ENCODE measurements at regions not wholly inside any gene's neighbourhood (a gene's known extent, or its start where the extent isn't known, plus 50 kb on each side); places are given as distances from the start of the nearest gene placed in this dataset.
"Not testable (repeated sequence)": the region's sequence is repeated elsewhere in the genome, so short reads cannot be mapped to it uniquely, and the experiment has no call there.

GRCh38 chr12:42923583-42923982 lies 334.0 kb upstream of the PRICKLE1 start:
- DNase-seq, result no peak

DNA sequence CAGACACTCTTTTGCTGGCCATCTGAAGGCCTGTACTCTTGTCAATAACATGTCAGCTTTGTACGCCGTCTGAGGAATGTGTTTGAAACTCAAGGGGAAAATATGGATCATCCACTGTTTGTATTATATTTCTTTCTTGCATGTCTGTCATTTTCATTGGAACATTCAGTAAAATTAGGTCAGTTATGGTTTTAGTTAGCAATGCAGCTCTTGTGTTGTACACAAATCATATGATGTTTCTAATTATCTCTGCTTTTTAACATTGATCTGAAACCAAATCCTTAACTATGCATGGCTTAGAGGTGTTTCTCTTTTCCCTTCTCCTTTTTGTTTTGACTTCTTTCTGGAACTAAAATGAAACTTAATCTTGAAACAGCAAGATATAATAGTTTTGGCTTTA lies 333.6 kb upstream of the PRICKLE1 start:
- DNase-seq, result no peak

DNA sequence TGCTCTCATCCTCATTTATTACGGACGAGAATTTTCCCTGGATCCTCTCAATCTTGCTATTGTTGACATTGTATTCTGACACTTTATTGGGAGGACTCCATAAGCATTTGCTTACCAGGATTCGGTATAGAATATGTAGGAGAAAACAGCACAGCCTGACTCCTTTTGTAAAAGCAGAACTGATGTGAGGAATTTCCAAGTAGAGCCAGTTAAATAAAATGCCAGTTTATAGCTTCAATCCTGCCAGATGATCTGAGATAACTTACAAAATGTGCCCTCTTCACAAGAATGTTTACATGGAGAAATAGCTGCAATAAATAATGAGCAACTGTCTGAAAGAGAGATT lies 332.9 kb upstream of the PRICKLE1 start:
- no peak for DNase-seq

GRCh38 chr12:42921741-42922504 lies 332.4 kb upstream of the PRICKLE1 start:
- no peak for DNase-seq

GRCh38 chr12:42919691-42920090 lies 330.1 kb upstream of the PRICKLE1 start:
- DNase-seq, result no peak

DNA sequence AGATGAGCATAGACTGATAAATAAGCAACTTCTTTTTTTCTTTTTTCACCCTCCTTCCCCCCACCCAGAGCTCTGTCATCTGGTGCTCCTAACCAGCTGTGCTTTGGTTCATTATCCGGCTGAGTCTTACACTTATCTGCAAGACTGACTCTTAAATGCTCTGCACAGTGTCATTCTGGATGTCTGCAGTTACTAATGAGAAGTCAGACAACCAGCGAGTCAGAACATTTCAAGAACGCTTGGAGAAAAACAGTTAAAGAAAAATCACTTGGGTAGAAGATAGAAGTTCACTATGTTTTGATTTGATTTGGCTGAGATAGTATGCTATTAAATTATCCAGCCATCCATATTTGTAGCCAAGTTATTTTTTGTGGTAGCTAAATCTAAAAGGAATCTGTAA lies 328.9 kb upstream of the PRICKLE1 start:
- no peak for DNase-seq

DNA sequence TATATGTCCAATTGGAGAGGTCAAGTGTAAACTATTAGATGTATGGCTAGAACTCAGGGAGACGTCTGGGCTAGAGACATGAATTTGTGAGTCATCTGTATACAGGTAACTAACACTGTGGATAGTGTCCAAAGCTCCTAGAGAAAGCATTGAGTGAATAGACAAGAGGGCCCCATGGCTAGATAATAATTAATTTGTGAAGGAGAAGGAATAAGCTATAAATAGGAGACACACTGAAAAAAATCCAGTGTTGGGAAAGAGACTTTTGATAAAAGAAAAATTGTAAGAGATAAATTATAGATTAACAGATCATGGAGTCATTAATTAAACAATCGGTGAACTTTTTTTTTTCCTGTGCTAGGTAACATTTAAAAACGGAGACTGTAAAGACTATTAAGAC lies 326.6 kb upstream of the PRICKLE1 start:
- DNase-seq, result no peak

GRCh38 chr12:42915426-42915825 lies 325.9 kb upstream of the PRICKLE1 start:
- no peak for DNase-seq

GRCh38 chr12:42912367-42912766 lies 322.8 kb upstream of the PRICKLE1 start:
- no peak for DNase-seq

GRCh38 chr12:42910656-42911055 lies 321.1 kb upstream of the PRICKLE1 start:
- DNase-seq, result no peak

- no peak for DNase-seq
Measured at GRCh38 chr12:42908712-42909111, 319.2 kb upstream of the PRICKLE1 start.

- not testable (repeated sequence) for DNase-seq
Measured at GRCh38 chr12:42906801-42907200, 317.3 kb upstream of the PRICKLE1 start.

GRCh38 chr12:42905419-42905705 lies 315.8 kb upstream of the PRICKLE1 start:
- DNase-seq, result no peak

GRCh38 chr12:42904683-42905418 lies 315.3 kb upstream of the PRICKLE1 start:
- peak in 33 of 51 donors; percentile 1 to 77 (median 35) for DNase-seq

DNA sequence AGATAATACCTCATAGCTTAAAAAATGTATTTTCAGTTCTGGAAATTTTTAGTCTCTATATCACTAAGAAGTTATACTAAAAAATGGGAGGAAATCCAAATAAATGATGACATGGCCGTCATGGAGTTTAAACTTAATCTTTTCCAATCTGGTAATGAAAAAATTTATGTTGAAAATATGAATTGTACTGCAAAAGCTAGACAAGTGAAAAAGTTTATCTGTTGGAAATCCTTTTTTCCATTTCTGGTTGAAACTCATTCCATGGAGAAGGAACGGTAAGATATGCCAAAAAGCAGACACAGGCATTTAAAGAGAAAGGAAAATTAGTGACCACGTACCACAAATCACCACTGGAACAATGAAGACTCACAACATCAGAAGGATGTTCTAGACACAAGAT lies 314.2 kb upstream of the PRICKLE1 start:
- no peak for DNase-seq

DNA sequence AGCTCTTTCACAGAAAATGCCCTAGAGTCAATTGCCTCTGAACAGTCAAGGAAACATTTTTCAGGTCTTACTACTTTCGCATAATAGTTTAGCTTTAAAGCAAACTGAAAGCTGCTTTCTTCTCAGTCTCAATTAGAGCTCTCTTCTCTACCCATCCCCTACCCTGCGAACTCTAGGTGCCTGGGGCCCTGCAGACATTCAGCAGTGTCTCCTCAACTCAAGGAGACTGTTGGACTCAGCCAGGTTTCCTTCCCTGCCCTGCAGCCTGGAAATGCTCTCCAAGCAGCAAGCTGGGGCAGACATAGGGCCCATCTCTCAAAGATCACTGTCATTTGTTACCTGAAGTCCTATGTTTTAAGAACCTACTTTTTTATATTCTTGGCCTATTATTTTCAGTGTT lies 312.5 kb upstream of the PRICKLE1 start:
- DNase-seq, result no peak

- peak in 3 of 51 donors; percentile 1 to 3 (median 1) for DNase-seq
Measured at GRCh38 chr12:42893803-42894202, 304.3 kb upstream of the PRICKLE1 start.

GRCh38 chr12:42892702-42893551 lies 303.4 kb upstream of the PRICKLE1 start:
- DNase-seq, result peak in 1 of 51 donors; percentile 2

DNA sequence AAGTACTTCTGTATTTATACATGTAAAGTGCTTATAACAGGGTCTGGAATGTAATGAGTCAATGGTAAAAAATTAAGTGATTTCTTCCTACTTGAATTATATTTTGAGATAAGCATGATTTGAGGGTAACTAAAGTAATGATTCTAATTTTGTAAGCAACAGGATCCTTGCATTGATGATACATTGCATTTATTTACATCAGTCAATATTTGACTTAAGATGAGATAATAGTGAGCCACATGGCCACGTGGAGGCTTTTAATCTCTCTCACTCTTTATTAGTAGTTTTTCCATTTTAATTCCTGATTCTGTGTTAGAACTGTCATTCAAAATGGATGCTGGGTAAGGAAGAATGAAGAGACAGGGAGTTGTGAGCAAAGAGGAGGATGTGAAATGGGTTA lies 298.1 kb upstream of the PRICKLE1 start:
- no peak for DNase-seq

GRCh38 chr12:42886160-42886559 lies 296.6 kb upstream of the PRICKLE1 start:
- no peak for DNase-seq

DNA sequence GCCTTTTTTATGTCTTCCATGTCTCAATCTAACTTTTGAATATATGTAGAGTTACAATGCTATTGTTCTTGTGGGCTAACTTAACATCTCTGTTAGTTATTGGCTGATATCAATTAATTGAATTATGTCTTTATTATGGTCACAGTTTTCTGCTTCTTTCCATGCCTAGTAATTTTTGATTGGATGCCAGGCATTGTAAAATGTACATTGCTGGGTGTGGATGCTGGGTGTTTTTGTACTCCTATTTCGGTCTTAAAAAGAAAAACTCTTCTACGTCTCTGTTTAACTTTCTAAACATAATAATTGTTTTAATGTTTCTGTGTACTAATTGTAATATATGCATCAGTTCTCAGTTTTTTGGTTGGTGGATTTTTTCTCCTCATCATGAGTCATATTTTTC lies 296.1 kb upstream of the PRICKLE1 start:
- no peak for DNase-seq

GRCh38 chr12:42884116-42884515 lies 294.6 kb upstream of the PRICKLE1 start:
- DNase-seq, result no peak

DNA sequence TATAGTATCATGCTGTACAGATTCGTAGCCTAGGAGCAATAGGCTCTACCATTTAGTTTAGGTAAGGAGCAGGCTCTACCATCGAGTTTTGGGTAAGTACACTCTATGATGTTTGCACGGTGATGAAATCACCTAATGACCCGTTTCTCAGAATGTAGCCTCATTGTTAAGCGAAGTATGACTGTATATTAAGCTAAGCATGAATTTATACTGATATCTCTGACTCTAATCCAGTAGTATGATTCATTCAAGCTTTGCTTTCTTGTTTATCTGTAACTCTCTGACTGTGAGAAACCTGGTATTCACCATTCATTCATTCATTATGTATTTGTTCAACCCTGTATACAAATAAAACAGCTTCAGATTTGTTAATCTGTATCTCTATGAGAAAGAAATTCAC lies 283.9 kb upstream of the PRICKLE1 start:
- DNase-seq, result no peak
